ENCODE measurements at regions not wholly inside any gene's neighbourhood (a gene's known extent, or its start where the extent isn't known, plus 50 kb on each side); places are given as distances from the start of the nearest gene placed in this dataset.

GRCh38 chr12:63319386-63319785 is 168.4 kb upstream of the AVPR1A start:
- Histone ChIP-seq H3K27ac (no peak overlapping the region), H3K36me3 (replicated peaks) (no peaks in the 10 kb centered on the region), H3K4me3 (ENCODE audit: low read depth, low read length) (no peak overlapping the region), H3K27me3 (replicated peaks) (no peaks in the 10 kb centered on the region)
- in situ Hi-C loops (cut with HindIII; ENCODE audit: low pct_ligation_motif_present, low sequenced_read_pairs): no loop called here
- peak; percentile 11 for TF ChIP-seq CTCF (IDR thresholded peaks at IDR 0.05; ENCODE audit: low read depth, low read length, missing control alignments)
- DNase-seq: peak; percentile 56

DNA sequence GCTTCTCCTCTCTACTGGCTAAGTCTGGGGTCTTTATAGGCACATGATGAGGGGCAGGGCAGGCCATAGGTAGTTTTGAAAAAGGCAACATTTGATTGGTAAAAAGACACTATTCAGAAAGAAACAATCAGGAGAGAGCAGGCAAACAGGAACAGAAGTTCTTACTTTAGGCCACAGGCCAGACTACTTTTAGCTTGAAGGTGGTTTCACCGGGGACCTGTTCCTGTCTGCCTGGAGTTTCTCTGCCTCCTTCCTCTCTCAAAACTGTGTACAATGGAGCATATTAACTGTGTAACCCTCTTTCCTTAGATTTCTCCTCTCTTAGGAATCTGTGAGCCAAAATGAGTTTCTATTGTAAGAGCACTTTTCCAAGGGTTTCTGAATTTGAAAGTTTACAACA is 167.9 kb upstream of the AVPR1A start:
- H3K36me3 ChIP-seq (replicated peaks): no peaks in the 10 kb centered on the region
- TF ChIP-seq CTCF (IDR thresholded peaks at IDR 0.05; ENCODE audit: low read depth, low read length, missing control alignments): no peak
- no peaks in the 10 kb centered on the region for H3K27me3 ChIP-seq (replicated peaks)
- H3K4me3 ChIP-seq (ENCODE audit: low read depth, low read length): no peak overlapping the region
- in situ Hi-C loops (cut with HindIII; ENCODE audit: low pct_ligation_motif_present, low sequenced_read_pairs): no loop called here
- H3K27ac ChIP-seq: no peak overlapping the region
- DNase-seq: no peak

DNA sequence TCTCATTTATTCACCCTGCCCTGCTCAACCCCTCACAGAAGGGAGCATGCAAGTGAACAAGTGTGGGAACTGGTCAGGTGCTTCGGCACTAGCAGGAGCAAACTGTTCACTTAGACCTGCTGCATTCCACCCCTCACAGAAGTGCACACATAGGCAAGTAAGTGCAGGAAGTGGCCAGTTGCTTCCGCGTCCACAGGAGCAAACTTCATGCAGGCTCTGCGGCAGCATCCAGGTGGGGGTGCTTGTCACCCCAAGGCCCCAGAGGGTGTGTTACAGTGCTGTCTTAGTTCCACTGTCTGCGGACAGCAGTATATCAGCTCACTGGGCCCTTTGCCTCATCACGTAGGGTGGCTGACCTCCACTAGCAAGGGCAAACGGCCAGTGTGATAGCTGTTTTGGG is 167.3 kb upstream of the AVPR1A start:
- Histone ChIP-seq H3K4me3 (ENCODE audit: low read depth, low read length) (no peak overlapping the region), H3K27ac (no peak overlapping the region), H3K36me3 (replicated peaks) (no peaks in the 10 kb centered on the region), H3K27me3 (replicated peaks) (no peaks in the 10 kb centered on the region)
- no peak for DNase-seq
- in situ Hi-C loops (cut with HindIII; ENCODE audit: low pct_ligation_motif_present, low sequenced_read_pairs): no loop called here
- TF ChIP-seq CTCF (IDR thresholded peaks at IDR 0.05; ENCODE audit: low read depth, low read length, missing control alignments): no peak

GRCh38 chr12:63317880-63318279 is 166.9 kb upstream of the AVPR1A start:
- H3K27ac ChIP-seq: no peak overlapping the region
- in situ Hi-C loops (cut with HindIII; ENCODE audit: low pct_ligation_motif_present, low sequenced_read_pairs): no loop called here
- H3K27me3 ChIP-seq (replicated peaks): no peaks in the 10 kb centered on the region
- DNase-seq: no peak
- no peak overlapping the region for H3K4me3 ChIP-seq (ENCODE audit: low read depth, low read length)
- TF ChIP-seq CTCF (IDR thresholded peaks at IDR 0.05; ENCODE audit: low read depth, low read length, missing control alignments): no peak
- no peaks in the 10 kb centered on the region for H3K36me3 ChIP-seq (replicated peaks)

DNA sequence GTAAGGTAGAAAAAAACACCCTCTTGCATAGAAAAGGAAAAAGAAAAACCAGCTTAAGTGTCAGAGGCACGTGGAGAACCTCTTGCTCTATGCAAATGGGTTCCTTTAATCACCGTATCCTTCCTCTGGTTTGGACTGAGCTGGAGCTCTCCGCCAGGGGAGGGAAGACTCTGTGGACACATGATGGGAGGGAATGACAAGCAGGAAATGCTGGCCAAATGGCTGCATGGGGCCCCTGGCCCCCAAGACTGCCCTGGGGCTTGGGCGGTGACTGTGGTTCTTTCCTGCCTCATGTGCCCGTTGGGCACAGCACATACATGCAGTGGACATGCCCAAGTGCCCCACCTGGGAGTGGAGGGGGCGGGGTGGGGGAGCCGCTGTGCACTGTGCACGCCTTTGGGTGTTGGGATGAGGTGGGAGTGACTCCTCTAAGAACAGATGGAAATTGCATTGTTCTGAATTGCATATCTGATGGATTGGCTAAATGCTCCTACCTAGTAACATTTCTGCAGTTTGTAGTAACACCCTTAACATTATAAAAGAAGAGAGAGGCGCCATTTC is 166.4 kb upstream of the AVPR1A start:
- DNase-seq: no peak
- Histone ChIP-seq H3K27ac (no peak overlapping the region), H3K4me3 (ENCODE audit: low read depth, low read length) (no peak overlapping the region), H3K27me3 (replicated peaks) (no peaks in the 10 kb centered on the region), H3K36me3 (replicated peaks) (no peaks in the 10 kb centered on the region)
- TF ChIP-seq CTCF (IDR thresholded peaks at IDR 0.05; ENCODE audit: low read depth, low read length, missing control alignments): no peak
- in situ Hi-C loops (cut with HindIII; ENCODE audit: low pct_ligation_motif_present, low sequenced_read_pairs): no loop called here

GRCh38 chr12:63313139-63313538 is 162.1 kb upstream of the AVPR1A start:
- no peak for DNase-seq
- Histone ChIP-seq H3K27me3 (replicated peaks) (no peaks in the 10 kb centered on the region), H3K27ac (no peak overlapping the region), H3K36me3 (replicated peaks) (no peaks in the 10 kb centered on the region), H3K4me3 (ENCODE audit: low read depth, low read length) (no peak overlapping the region)
- no peak for TF ChIP-seq CTCF (IDR thresholded peaks at IDR 0.05; ENCODE audit: low read depth, low read length, missing control alignments)
- in situ Hi-C loops (cut with HindIII; ENCODE audit: low pct_ligation_motif_present, low sequenced_read_pairs): no loop called here

Data from brain microvascular endothelial cell (primary cell).